SK-N-SH treated with all-trans-retinoic acid at 6 μM for 48 hours (cell line): ENCODE measurements at regions not wholly inside any gene's neighbourhood (a gene's known extent, or its start where the extent isn't known, plus 50 kb on each side); places are given as distances from the start of the nearest gene placed in this dataset.

Experiments
- ATAC-seq: fragments of 200-7000 bp; cut with Tn5 transposase; 3 replicates; pipeline ENCODE4 v1.9.1; 2020; ENCODE audit warnings: mild to moderate bottlenecking, moderate library complexity
- ARNTL ChIP-seq: fragments of 450-650 bp; formaldehyde crosslinking; IDR thresholded peaks from 2 replicates; pipeline ENCODE4 v1.5.0; 2020; ENCODE audit warnings: low read depth, mild to moderate bottlenecking, moderate library complexity, borderline replicate concordance
- BACH2 ChIP-seq: fragments of 250-450 bp; sonication (Bioruptor Pico); IDR thresholded peaks from 2 replicates; pipeline ENCODE4 v1.9.0; 2021; ENCODE audit warnings: mild to moderate bottlenecking, borderline replicate concordance
- CSDC2 ChIP-seq: fragments of 250-450 bp; sonication (Bioruptor Pico); IDR thresholded peaks from 2 replicates; pipeline ENCODE4 v1.5.0; 2020; ENCODE audit warnings: mild to moderate bottlenecking, moderate library complexity
- ESRRG ChIP-seq: fragments of 250-450 bp; sonication (Bioruptor Pico); IDR thresholded peaks from 2 replicates; pipeline ENCODE4 v1.6.1; 2021; ENCODE audit warnings: mild to moderate bottlenecking
- GLIS3 ChIP-seq: fragments of 250-450 bp; sonication (Bioruptor Pico); IDR thresholded peaks from 2 replicates; pipeline ENCODE4 v1.5.0; 2020; ENCODE audit warnings: mild to moderate bottlenecking, moderate library complexity
- ISL1 ChIP-seq: fragments of 250-450 bp; sonication (Bioruptor Pico); IDR thresholded peaks from 2 replicates; pipeline ENCODE4 v2.1.2; 2022; ENCODE audit warnings: mild to moderate bottlenecking, moderate library complexity
- OSR1 ChIP-seq: fragments of 250-450 bp; sonication (Bioruptor Pico); IDR thresholded peaks from 2 replicates; pipeline ENCODE4 v1.8.0; 2022; ENCODE audit warnings: moderate library complexity, mild to moderate bottlenecking, inconsistent platforms
- PPARA ChIP-seq: fragments of 250-450 bp; sonication (Bioruptor Pico); IDR thresholded peaks from 2 replicates; pipeline ENCODE4 v1.5.0; 2020; ENCODE audit warnings: mild to moderate bottlenecking, borderline replicate concordance
- RARB ChIP-seq: fragments of 250-450 bp; sonication (Bioruptor Pico); IDR thresholded peaks from 2 replicates; pipeline ENCODE4 v1.8.0; 2021; ENCODE audit warnings: mild to moderate bottlenecking, moderate library complexity
- SNAI2 ChIP-seq: fragments of 250-450 bp; sonication (Bioruptor Pico); IDR thresholded peaks from 2 replicates; pipeline ENCODE4 v1.5.0; 2020; ENCODE audit warnings: mild to moderate bottlenecking, moderate library complexity
- TCF4 ChIP-seq: fragments of 250-450 bp; sonication (Bioruptor Pico); IDR thresholded peaks from 2 replicates; pipeline ENCODE4 v1.8.0; 2021; ENCODE audit warnings: mild to moderate bottlenecking, moderate library complexity, borderline replicate concordance
- TOX ChIP-seq: fragments of 250-450 bp; sonication (Bioruptor Pico); IDR thresholded peaks from 2 replicates; pipeline ENCODE4 v1.8.0; 2021; ENCODE audit warnings: mild to moderate bottlenecking, moderate library complexity, borderline replicate concordance
- ZC3H10 ChIP-seq: fragments of 250-450 bp; sonication (Bioruptor Pico); IDR thresholded peaks from 2 replicates; pipeline ENCODE4 v1.5.1; 2021; ENCODE audit warnings: mild to moderate bottlenecking, moderate library complexity
- ZFP30 ChIP-seq: fragments of 450-650 bp; formaldehyde crosslinking; IDR thresholded peaks from 2 replicates; pipeline ENCODE4 v1.5.0; 2022; ENCODE audit warnings: mild to moderate bottlenecking, moderate library complexity
- ZNF565 ChIP-seq: fragments of 450-650 bp; formaldehyde crosslinking; conservative IDR thresholded peaks from 2 replicates; pipeline ENCODE4 v1.5.0; 2020; ENCODE audit warnings: low read depth, mild to moderate bottlenecking, moderate library complexity
- ZNF70 ChIP-seq: fragments of 450-650 bp; formaldehyde crosslinking; IDR thresholded peaks from 2 replicates; pipeline ENCODE4 v1.5.0; 2020; ENCODE audit warnings: mild to moderate bottlenecking, moderate library complexity
- ZNF8 ChIP-seq: fragments of 450-650 bp; formaldehyde crosslinking; IDR thresholded peaks from 2 replicates; pipeline ENCODE4 v1.5.0; 2020; ENCODE audit warnings: mild to moderate bottlenecking, moderate library complexity
- TF ChIP-seq, protein P1 (sequence below): fragments of 250-450 bp; sonication (Bioruptor Pico); IDR thresholded peaks from 2 replicates; pipeline ENCODE4 v1.8.0; 2021; ENCODE audit warnings: low read depth, mild to moderate bottlenecking, moderate library complexity, borderline replicate concordance
- TF ChIP-seq, protein P2 (sequence below): fragments of 250-450 bp; sonication (Bioruptor Pico); IDR thresholded peaks from 2 replicates; pipeline ENCODE4 v1.5.0; 2020; ENCODE audit warnings: mild to moderate bottlenecking, moderate library complexity
- TF ChIP-seq, protein P3 (sequence below): fragments of 250-450 bp; sonication (Bioruptor Pico); IDR thresholded peaks from 2 replicates; pipeline ENCODE4 v1.8.0; 2020; ENCODE audit warnings: mild to moderate bottlenecking, moderate library complexity, borderline replicate concordance
- TF ChIP-seq, protein P4 (sequence below): fragments of 250-450 bp; sonication (Bioruptor Pico); IDR thresholded peaks from 2 replicates; pipeline ENCODE4 v1.5.1; 2020; ENCODE audit warnings: low read depth, mild to moderate bottlenecking, moderate library complexity
- TF ChIP-seq, protein P5 (sequence below): fragments of 250-450 bp; sonication (Bioruptor Pico); IDR thresholded peaks from 2 replicates; pipeline ENCODE4 v1.5.1; 2021; ENCODE audit warnings: mild to moderate bottlenecking, moderate library complexity

DNA sequence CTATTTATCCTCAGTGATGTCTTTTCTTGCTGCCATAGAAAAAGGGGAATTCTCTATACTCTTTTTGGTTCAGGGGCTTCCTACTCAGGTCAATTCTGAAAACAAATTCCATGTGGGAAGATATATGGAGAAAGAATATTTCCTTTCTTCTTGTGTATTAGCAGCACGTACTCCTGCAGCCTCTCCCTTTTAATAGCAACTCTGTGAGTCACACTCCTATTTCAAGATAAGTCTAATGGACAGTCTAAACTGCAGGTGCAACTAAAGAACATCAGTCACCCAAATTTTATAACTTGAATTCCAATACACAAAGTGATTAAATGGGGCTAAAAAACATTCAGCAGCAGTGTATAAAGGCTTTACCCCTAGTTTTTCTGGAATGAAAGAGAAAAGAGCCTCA is 942.2 kb downstream of the CNTNAP5 start:
- TF ChIP-seq, protein P1, sequence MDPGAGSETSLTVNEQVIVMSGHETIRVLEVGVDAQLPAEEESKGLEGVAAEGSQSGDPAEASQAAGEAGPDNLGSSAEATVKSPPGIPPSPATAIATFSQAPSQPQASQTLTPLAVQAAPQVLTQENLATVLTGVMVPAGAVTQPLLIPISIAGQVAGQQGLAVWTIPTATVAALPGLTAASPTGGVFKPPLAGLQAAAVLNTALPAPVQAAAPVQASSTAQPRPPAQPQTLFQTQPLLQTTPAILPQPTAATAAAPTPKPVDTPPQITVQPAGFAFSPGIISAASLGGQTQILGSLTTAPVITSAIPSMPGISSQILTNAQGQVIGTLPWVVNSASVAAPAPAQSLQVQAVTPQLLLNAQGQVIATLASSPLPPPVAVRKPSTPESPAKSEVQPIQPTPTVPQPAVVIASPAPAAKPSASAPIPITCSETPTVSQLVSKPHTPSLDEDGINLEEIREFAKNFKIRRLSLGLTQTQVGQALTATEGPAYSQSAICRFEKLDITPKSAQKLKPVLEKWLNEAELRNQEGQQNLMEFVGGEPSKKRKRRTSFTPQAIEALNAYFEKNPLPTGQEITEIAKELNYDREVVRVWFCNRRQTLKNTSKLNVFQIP (CRISPR knock-in tag), result no peak
- TF ChIP-seq, protein P2, sequence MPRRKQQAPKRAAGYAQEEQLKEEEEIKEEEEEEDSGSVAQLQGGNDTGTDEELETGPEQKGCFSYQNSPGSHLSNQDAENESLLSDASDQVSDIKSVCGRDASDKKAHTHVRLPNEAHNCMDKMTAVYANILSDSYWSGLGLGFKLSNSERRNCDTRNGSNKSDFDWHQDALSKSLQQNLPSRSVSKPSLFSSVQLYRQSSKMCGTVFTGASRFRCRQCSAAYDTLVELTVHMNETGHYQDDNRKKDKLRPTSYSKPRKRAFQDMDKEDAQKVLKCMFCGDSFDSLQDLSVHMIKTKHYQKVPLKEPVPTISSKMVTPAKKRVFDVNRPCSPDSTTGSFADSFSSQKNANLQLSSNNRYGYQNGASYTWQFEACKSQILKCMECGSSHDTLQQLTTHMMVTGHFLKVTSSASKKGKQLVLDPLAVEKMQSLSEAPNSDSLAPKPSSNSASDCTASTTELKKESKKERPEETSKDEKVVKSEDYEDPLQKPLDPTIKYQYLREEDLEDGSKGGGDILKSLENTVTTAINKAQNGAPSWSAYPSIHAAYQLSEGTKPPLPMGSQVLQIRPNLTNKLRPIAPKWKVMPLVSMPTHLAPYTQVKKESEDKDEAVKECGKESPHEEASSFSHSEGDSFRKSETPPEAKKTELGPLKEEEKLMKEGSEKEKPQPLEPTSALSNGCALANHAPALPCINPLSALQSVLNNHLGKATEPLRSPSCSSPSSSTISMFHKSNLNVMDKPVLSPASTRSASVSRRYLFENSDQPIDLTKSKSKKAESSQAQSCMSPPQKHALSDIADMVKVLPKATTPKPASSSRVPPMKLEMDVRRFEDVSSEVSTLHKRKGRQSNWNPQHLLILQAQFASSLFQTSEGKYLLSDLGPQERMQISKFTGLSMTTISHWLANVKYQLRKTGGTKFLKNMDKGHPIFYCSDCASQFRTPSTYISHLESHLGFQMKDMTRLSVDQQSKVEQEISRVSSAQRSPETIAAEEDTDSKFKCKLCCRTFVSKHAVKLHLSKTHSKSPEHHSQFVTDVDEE (CRISPR knock-in tag), result no peak
- TF ChIP-seq ARNTL (CRISPR knock-in tag) (no peak), SNAI2 (no peak), ZNF70 (no peak), OSR1 (no peak), GLIS3 (CRISPR knock-in tag) (no peak), RARB (CRISPR knock-in tag) (no peak), TOX (CRISPR knock-in tag) (no peak), ESRRG (CRISPR knock-in tag) (no peak), ZNF565 (no peak), TCF4 (CRISPR knock-in tag) (no peak), ZNF8 (CRISPR knock-in tag) (no peak), PPARA (CRISPR knock-in tag) (no peak), BACH2 (CRISPR knock-in tag) (no peak), CSDC2 (no peak), ZC3H10 (CRISPR knock-in tag) (no peak)
- TF ChIP-seq, protein P3, sequence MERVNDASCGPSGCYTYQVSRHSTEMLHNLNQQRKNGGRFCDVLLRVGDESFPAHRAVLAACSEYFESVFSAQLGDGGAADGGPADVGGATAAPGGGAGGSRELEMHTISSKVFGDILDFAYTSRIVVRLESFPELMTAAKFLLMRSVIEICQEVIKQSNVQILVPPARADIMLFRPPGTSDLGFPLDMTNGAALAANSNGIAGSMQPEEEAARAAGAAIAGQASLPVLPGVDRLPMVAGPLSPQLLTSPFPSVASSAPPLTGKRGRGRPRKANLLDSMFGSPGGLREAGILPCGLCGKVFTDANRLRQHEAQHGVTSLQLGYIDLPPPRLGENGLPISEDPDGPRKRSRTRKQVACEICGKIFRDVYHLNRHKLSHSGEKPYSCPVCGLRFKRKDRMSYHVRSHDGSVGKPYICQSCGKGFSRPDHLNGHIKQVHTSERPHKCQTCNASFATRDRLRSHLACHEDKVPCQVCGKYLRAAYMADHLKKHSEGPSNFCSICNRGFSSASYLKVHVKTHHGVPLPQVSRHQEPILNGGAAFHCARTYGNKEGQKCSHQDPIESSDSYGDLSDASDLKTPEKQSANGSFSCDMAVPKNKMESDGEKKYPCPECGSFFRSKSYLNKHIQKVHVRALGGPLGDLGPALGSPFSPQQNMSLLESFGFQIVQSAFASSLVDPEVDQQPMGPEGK (CRISPR knock-in tag), result no peak
- TF ChIP-seq, protein P4, sequence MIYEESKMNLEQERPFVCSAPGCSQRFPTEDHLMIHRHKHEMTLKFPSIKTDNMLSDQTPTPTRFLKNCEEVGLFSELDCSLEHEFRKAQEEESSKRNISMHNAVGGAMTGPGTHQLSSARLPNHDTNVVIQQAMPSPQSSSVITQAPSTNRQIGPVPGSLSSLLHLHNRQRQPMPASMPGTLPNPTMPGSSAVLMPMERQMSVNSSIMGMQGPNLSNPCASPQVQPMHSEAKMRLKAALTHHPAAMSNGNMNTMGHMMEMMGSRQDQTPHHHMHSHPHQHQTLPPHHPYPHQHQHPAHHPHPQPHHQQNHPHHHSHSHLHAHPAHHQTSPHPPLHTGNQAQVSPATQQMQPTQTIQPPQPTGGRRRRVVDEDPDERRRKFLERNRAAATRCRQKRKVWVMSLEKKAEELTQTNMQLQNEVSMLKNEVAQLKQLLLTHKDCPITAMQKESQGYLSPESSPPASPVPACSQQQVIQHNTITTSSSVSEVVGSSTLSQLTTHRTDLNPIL (CRISPR knock-in tag), result no peak
- TF ChIP-seq, all 23 proteins: peak for 0
- no peak for ATAC-seq

DNA sequence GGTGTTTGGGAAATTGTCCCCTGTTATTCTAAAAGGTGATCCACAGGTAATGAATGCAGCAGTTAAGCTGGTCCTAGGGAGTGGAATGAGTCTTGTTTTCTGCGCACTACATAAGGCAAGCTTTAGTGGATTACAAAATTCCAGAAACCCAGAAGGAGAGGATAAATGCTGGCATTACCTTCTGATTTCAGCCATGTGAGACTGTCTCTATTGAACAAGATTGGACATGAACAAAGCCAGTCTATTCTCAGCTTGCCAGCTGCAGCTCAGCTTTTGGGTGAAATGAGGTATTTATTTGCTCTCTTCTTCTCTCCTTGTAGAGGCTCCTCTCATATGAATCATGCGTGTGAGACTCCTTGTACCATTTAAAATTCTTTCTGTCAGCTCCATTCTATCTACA is 944.9 kb downstream of the CNTNAP5 start:
- TF ChIP-seq TOX (CRISPR knock-in tag), result no peak
- TF ChIP-seq ISL1, result no peak
- no peak for TF ChIP-seq PPARA (CRISPR knock-in tag)
- TF ChIP-seq GLIS3 (CRISPR knock-in tag), result no peak
- TF ChIP-seq OSR1, result no peak
- TF ChIP-seq, protein P5, sequence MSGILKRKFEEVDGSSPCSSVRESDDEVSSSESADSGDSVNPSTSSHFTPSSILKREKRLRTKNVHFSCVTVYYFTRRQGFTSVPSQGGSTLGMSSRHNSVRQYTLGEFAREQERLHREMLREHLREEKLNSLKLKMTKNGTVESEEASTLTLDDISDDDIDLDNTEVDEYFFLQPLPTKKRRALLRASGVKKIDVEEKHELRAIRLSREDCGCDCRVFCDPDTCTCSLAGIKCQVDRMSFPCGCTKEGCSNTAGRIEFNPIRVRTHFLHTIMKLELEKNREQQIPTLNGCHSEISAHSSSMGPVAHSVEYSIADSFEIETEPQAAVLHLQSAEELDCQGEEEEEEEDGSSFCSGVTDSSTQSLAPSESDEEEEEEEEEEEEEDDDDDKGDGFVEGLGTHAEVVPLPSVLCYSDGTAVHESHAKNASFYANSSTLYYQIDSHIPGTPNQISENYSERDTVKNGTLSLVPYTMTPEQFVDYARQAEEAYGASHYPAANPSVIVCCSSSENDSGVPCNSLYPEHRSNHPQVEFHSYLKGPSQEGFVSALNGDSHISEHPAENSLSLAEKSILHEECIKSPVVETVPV (CRISPR knock-in tag), result no peak
- no peak for TF ChIP-seq ESRRG (CRISPR knock-in tag)
- TF ChIP-seq ARNTL (CRISPR knock-in tag), result no peak
- TF ChIP-seq BACH2 (CRISPR knock-in tag), result no peak
- no peak for TF ChIP-seq TCF4 (CRISPR knock-in tag)
- TF ChIP-seq CSDC2, result no peak
- no peak for ATAC-seq

DNA sequence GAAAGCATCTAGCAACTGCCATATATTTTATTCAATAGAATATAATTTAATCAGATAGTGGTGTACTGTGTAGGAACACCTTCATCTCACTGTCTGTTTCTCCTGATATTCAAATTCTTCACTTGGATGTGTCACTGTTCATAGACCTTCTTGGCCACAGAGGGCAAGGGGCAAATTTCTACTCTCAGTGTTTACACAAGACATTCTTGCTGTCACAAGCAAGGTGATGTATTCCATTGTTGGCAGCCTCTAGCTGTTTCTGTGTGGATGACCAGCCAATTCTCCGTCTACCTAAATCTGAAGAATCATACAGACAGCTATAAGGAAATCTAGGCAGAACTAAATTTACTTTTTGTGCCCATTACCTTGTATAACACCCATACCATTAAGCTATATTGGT is 948.3 kb downstream of the CNTNAP5 start:
- ATAC-seq, result no peak
- TF ChIP-seq SNAI2 (no peak), ZFP30 (CRISPR knock-in tag) (no peak), ZNF70 (no peak), ESRRG (CRISPR knock-in tag) (no peak)
- TF ChIP-seq, protein P1 (CRISPR knock-in tag), result no peak
- TF ChIP-seq, protein P3 (CRISPR knock-in tag), result no peak
- TF ChIP-seq, protein P5 (CRISPR knock-in tag), result no peak
